KBM-7 (cell line): ENCODE measurements at regions not wholly inside any gene's neighbourhood (a gene's known extent, or its start where the extent isn't known, plus 50 kb on each side); places are given as distances from the start of the nearest gene placed in this dataset.
A peak's percentile ranks its signal among the peaks of the same experiment; 100 is the strongest.

ENCODE experiments used
- DNase-seq: peaks from one replicate; pipeline ENCODE4 v3.0.0-alpha.2; 2015
- in situ Hi-C: fragments of 300-500 bp; cut with MboI; formaldehyde crosslinking; loops from 2 replicates; pipeline ENCODE4 v1.14.3; 2020; ENCODE audit warnings: low sequenced_read_pairs, low pct_unique_long_range_greater_than_20kb, mixed read lengths

DNA sequence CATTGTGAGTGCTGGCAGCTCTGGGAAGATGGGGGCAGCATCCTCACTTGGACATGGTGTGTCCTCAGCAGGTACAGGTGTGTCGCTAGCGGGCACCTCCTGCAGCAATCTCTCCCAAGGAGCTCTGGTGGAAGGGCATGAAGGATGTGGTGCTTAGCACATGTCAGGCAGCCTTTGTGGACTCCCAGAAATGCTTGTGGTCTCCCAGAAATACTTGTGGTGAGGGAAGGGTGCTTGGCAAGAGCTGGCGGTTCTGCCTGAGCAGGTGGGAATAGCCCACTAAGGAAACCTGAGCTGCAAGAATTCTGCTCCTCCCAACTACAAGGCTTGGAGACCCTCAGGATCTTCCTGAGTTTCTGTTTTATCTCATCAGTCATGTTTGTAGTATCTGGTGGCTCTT lies 371.6 kb downstream of the PRDM2 start:
- in situ Hi-C loops = no loop called here
- no peak for DNase-seq

GRCh38 chr1:14080653-14081052 lies 380.7 kb downstream of the PRDM2 start:
- DNase-seq = no peak

DNA sequence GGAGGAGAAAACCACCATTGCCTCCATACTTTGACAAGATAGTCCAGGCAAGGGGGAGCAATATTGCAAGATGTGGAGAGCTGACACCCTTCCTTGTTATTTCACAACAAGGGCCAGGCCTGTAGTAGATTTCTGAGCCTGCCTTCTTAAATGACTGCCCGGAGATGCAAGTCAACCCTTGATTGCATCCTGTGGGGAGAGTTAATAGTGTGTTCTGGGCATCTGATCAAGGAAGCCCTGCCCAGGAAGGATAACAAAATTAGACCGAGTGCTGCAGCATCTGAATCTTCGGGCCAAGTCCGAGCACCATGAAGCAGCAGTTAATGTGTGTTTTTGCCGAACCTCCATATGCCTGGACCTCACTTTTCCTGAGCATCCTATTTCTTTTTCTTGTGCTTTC lies 382.3 kb downstream of the PRDM2 start:
- in situ Hi-C loops = no loop called here
- DNase-seq = no peak

More at GRCh38 chr1:14080653-14081052, 380.7 kb downstream of the PRDM2 start:
- in situ Hi-C loops = no loop called here

DNA sequence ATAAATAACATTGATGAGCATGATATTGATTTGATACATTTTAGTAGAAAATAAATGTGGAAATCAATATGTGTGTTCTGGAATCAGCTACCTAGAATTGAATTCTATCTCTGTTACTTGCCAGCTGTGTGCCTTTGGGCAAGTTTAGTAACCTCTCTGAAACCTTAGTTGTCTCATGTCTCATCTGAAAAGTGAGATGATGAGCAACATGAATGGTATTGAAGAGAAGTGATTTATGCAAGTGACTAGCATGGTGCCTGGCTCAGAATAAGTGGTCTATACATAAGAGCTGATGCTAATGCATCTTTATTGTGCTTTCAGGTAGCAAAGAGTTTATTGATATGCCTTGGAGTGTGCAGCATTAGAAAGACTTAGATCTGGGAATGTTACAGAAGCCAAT lies 383.3 kb downstream of the PRDM2 start:
- no peak for DNase-seq
- in situ Hi-C loops = no loop called here

GRCh38 chr1:14083706-14084105 lies 383.7 kb downstream of the PRDM2 start:
- no peak for DNase-seq
- in situ Hi-C loops = no loop called here

- DNase-seq = no peak
- in situ Hi-C loops = no loop called here
These were observed 390.1 kb downstream of the PRDM2 start for GRCh38 chr1:14090062-14090461.

- DNase-seq = no peak
- in situ Hi-C loops = no loop called here
These were observed 390.5 kb downstream of the PRDM2 start for GRCh38 chr1:14090531-14090930.

- in situ Hi-C loops = no loop called here
- peak; percentile 30 for DNase-seq
These were observed 394.8 kb downstream of the PRDM2 start for GRCh38 chr1:14094611-14095400.

DNA sequence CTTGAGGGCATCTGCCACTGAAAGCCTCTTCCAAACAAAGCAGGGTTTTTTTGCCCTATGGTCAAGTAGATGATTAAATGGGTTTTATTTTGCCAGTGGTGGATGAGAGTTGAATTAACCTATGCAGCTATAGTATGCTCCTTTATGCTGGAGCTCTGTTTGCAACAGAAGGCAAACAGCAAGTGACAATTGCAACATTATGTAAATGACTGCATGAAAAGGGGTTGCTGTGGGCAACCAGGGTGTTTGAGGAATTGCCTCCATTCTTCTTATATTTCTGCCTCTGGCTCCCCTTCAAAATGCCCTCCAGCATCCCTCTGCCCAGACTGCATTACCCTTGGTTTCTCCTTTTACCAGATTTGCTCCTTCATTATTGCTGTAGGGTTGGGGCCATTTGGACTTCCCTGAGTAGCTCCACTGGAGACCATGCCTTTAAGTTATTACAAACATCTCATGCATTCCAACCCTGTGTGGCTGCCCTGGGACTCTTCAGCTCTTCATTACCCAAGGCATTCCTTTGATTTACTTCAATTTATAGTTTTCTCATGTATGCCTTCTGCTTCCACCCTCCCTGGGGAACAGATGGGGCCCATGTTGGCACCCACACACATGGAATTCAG lies 398.4 kb downstream of the PRDM2 start:
- in situ Hi-C loops = no loop called here
- no peak for DNase-seq

GRCh38 chr1:14100444-14100843 lies 400.5 kb downstream of the PRDM2 start:
- DNase-seq = no peak
- in situ Hi-C loops = no loop called here

- in situ Hi-C loops = no loop called here
These were observed 400.9 kb downstream of the PRDM2 start for GRCh38 chr1:14100919-14101318.

GRCh38 chr1:14102180-14102579 lies 402.2 kb downstream of the PRDM2 start:
- DNase-seq = no peak
- in situ Hi-C loops = no loop called here

More at GRCh38 chr1:14100919-14101318, 400.9 kb downstream of the PRDM2 start:
- no peak for DNase-seq

DNA sequence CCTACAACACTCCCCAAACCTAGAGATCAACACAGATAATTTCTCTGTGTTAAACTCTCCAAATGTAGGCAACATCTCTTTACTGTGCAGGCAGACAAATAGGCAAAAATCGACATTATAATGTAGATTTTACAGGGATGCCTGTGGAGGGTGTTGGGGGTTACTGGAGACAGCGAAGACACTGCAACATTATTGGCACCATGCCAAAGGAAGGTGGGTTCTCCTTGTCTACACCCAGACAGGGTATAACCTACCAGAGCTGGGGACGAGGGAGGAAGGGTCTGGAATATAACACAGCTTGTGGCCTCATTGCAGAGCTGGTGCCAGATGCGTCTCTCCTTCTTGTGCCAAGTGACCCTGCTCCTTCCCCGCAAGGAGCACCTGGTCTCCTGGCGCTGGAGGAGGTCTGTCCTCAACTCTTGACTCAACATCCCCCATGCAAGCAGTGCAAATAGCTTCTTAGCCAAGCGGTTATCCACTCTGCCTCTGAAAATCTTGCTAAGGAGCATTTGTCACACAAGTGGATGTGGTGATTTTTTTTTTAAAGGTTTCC lies 404.0 kb downstream of the PRDM2 start:
- in situ Hi-C loops = no loop called here
- no peak for DNase-seq

- in situ Hi-C loops = no loop called here
These were observed 406.1 kb downstream of the PRDM2 start for GRCh38 chr1:14106126-14106525.

DNA sequence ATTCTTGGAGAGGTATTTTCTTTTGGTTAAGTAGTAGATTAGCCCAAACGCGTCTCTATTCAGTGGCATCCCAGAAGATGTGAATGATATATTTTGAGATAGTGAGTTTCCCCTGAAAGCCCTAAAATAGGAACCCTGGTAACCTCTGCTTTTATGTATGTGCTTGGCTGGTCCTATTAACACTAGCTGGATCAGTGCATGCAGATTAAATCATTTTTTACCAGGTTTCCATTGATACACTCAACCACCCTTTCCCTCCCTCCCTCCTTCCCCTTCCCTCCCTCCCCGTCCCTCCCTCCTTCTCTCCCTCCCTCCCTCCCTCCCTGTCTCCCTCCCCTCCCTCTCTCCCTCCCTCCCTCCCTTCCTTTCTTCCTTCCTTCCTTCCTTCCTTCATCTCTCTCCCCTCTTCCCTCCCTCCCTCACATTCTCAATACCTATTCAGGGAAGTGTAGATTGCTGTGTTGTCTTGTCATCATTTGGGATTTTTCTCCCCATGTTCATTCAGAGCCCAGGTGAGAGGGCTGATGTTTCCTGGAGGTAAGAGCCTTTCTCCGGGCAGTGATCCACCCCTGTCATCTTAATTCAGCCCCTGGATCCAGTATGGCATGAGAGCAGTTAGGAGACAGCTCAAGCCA lies 406.8 kb downstream of the PRDM2 start:
- in situ Hi-C loops = no loop called here
- no peak for DNase-seq

More at GRCh38 chr1:14106126-14106525, 406.1 kb downstream of the PRDM2 start:
- no peak for DNase-seq

DNA sequence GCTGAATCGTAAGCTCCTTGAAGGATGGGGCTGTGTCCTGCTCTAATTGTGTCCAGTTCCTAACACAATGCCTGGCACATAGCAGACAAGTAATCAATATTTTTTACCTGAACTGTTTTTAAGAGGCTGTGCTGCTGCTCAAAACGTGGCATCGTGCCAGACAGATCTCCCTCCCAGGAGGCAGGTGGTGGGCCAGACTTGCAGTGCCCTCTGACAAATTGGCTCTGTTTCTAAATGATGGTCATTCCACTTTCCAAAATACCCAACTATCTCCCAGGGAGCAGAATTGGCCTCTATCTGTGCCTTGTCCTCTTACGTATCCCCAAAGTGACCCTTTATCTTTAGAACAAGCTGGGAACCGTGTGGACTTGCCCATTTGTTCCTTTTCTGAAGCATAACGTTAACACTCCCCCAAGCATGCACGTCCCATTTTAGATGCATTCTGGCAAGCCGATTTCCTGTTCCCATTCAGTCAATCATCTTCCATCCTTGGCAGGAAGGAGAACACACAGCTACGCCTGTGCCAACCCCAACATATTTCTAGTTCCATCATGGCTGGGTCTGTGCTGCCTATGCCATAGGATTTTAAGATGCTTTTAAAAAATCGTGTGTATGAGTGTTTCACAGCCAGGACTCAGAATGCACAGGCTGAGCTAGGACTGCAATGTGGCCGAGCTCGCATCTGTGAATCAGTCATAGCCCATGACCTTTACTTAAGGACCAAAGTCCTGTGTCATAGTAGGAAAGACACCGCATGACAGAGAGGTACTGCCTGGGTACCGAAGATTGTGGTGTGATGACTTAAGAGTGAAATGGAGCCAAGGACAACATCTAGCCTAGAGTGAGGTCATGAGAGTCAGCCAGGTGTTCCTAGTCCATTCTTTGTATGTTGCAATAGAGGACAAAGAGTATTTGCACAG lies 408.6 kb downstream of the PRDM2 start:
- no peak for DNase-seq
- in situ Hi-C loops = no loop called here

DNA sequence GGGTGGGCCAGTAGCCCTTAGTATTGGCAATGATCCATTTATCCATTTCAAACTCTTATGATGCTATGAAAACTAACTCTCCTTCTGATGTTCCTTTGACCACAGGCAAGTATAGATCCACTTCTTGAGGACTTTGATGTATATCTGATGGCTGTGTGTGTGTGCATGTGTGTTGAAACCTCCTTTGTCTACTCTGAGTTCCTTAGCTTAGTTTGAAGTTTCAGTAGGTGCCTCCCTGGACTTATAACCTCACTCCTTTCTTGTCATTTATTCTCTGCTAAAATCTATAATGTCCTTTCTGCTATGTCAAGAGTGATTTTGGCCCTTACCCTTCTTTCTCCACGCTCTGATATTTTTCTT lies 409.3 kb downstream of the PRDM2 start:
- in situ Hi-C loops = no loop called here

DNA sequence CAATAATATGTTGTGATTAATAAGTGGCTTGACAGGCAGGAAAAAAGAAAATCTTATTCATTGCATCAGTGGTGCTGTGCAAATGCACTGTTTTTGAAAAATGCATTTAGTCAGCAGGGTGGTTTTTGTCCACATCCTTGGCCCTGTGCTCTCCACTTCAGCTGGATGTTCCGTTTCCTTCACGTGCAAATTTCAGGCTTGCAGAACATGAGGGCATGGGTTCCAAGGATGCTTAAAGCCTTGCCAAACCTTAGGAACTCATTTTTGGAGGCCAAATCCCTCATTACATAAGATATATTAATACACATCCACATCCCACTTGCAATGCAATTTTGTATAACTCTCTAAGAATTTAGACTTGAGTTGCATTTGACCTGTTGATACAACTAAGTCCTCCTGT lies 410.1 kb downstream of the PRDM2 start:
- no peak for DNase-seq
- in situ Hi-C loops = no loop called here

More for the DNA sequence above, 409.3 kb downstream of the PRDM2 start:
- DNase-seq = no peak

- DNase-seq = no peak
- in situ Hi-C loops = no loop called here
These were observed 411.1 kb downstream of the PRDM2 start for GRCh38 chr1:14111121-14111520.
